Thoracic aorta (tissue), 2 donors: ENCODE measurements at regions not wholly inside any gene's neighbourhood (a gene's known extent, or its start where the extent isn't known, plus 50 kb on each side); places are given as distances from the start of the nearest gene placed in this dataset.

Source experiments
- ATAC-seq: fragments of 150-250 bp; one replicate; pipeline ENCODE4 v1.8.0; 2017; ENCODE audit warnings: low read depth; ENCODE audit not compliant: insufficient number of reproducible peaks, low FRiP score
- DNase-seq: peaks from one replicate; pipeline ENCODE4 v3.0.0-alpha.2; 2020; ENCODE audit warnings: low spot score
- H3K27ac ChIP-seq, 2 donors: fragments of 200-600 bp; sonication (generic); 1 replicate in 1 of 2; 2 replicates in 1 of 2; pipeline ENCODE4 v1.5.1; 2016; ENCODE audit warnings: mild to moderate bottlenecking in 2 of 2, moderate library complexity in 2 of 2
- H3K27me3 ChIP-seq: fragments of 200-600 bp; sonication (generic); replicated peaks from 2 replicates; pipeline ENCODE4 v1.6.0; 2016; ENCODE audit warnings: mild to moderate bottlenecking; ENCODE audit not compliant: insufficient read depth
- H3K36me3 ChIP-seq: fragments of 200-600 bp; sonication (generic); one replicate; pipeline ENCODE4 v1.5.1; 2016
- H3K4me1 ChIP-seq, 2 donors: fragments of 200-600 bp; sonication (generic); 1 replicate in 1 of 2; 2 replicates in 1 of 2; pipeline versions ENCODE4 v1.5.1 to v1.6.0; 2016; ENCODE audit warnings: low read depth in 2 of 2, mild to moderate bottlenecking in 1 of 2; ENCODE audit not compliant: control insufficient read depth in 1 of 2
- H3K4me3 ChIP-seq: fragments of 200-600 bp; sonication (generic); 2 replicates; pipeline ENCODE4 v1.5.1; 2016; ENCODE audit warnings: mild to moderate bottlenecking
- H3K9me3 ChIP-seq: fragments of 200-600 bp; sonication (generic); 2 replicates; pipeline ENCODE4 v1.5.1; 2016
- TF ChIP-seq, protein P1 (sequence below): fragments of 200-600 bp; sonication (generic); IDR thresholded peaks from one replicate; pipeline ENCODE4 v1.5.1; 2019; ENCODE audit warnings: antibody characterized with exemption

DNA sequence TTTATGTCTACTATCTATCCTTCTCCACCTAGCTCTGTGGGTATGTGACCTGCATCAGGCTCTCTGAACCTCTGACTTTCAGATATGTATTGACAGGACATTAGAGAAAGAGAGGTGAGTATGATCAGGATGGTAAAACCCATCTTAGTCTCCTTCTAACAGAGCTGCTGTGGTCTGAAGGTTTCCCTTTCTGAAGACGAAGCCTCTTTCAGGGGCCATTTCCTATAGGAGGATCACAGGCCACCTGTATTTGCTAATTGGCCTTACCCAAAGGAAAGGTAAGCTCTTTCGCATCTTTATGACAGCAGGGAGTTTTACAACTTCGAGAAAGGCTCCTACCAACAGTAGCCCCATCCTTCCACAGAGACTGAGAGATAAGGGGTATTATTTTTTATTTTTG lies 442.9 kb downstream of the KCNJ3 start:
- Histone ChIP-seq H3K4me1 (no peaks in the 10 kb centered on the region), H3K4me3 (no peak overlapping the region), H3K9me3 (no peaks in the 10 kb centered on the region), H3K27me3 (no peaks in the 10 kb centered on the region), H3K27ac (no peak overlapping the region), H3K36me3 (no peaks in the 10 kb centered on the region)
- TF ChIP-seq, protein P1, sequence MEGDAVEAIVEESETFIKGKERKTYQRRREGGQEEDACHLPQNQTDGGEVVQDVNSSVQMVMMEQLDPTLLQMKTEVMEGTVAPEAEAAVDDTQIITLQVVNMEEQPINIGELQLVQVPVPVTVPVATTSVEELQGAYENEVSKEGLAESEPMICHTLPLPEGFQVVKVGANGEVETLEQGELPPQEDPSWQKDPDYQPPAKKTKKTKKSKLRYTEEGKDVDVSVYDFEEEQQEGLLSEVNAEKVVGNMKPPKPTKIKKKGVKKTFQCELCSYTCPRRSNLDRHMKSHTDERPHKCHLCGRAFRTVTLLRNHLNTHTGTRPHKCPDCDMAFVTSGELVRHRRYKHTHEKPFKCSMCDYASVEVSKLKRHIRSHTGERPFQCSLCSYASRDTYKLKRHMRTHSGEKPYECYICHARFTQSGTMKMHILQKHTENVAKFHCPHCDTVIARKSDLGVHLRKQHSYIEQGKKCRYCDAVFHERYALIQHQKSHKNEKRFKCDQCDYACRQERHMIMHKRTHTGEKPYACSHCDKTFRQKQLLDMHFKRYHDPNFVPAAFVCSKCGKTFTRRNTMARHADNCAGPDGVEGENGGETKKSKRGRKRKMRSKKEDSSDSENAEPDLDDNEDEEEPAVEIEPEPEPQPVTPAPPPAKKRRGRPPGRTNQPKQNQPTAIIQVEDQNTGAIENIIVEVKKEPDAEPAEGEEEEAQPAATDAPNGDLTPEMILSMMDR: no peak
- ATAC-seq: no peak
- no peak for DNase-seq

DNA sequence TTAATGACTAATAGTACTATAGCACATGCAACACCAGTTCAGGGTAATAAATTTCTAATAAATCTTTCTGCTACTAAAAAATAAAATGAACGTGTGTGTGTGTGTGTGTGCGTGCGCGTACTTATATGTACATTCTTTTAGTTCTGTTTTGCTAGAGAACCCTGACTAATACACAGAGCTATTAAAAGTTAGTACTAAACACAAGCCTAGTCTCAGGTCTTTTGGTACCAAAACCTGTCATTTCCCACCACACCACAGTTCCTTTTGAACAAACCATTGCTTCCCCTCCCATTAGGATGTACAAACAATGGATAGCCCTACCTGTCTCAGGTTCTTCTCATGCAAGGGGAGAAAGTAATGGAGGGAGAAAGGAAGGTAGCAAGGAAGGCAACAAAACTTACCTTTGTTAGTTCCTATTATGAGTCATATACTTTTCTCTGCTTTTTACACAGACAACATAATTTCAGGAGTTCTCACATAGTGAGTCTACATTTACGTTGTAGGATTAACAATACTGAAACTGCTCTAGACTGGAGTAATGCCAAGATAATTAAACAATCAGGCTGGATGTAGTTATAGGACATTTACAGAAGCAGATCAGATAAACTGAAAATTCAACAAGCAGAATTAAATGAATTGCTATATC lies 427.2 kb downstream of the KCNJ3 start:
- TF ChIP-seq, protein P1: no peak
- no peaks in the 10 kb centered on the region for H3K9me3 ChIP-seq
- no peak overlapping the region for H3K27ac ChIP-seq
- H3K36me3 ChIP-seq: no peaks in the 10 kb centered on the region
- H3K4me3 ChIP-seq: no peak overlapping the region
- H3K27me3 ChIP-seq: no peaks in the 10 kb centered on the region
- no peaks in the 10 kb centered on the region for H3K4me1 ChIP-seq
- ATAC-seq (no peak), DNase-seq (no peak)

GRCh38 chr2:155115846-155116245 lies 417.4 kb downstream of the KCNJ3 start:
- TF ChIP-seq, protein P1: no peak
- Histone ChIP-seq H3K36me3 (no peaks in the 10 kb centered on the region), H3K27ac (no peak overlapping the region), H3K9me3 (no peaks in the 10 kb centered on the region), H3K4me3 (no peak overlapping the region), H3K27me3 (no peaks in the 10 kb centered on the region), H3K4me1 (no peaks in the 10 kb centered on the region)
- ATAC-seq: no peak
- DNase-seq: no peak

DNA sequence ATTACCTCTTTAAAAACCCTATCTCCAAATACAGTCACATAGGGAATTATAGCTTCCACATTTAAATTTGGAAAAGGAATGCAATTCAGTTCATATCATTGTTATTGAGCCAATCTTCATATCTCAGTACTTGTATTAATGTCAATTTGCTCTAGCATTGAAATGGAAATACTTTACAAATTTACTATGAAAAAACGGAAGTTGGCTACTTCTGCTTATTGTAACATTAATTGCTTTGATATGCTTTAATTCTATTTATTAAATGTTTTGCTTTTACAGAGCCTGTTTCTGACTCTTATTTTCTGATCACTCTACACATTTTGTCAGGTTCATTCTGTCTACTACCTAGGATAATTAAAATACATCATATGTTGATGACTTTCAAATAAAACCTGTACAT lies 412.6 kb downstream of the KCNJ3 start:
- H3K27ac ChIP-seq: no peak overlapping the region
- no peaks in the 10 kb centered on the region for H3K4me1 ChIP-seq
- H3K36me3 ChIP-seq: no peaks in the 10 kb centered on the region
- no peaks in the 10 kb centered on the region for H3K27me3 ChIP-seq
- no peaks in the 10 kb centered on the region for H3K9me3 ChIP-seq
- DNase-seq (no peak), ATAC-seq (no peak)
- TF ChIP-seq, protein P1: no peak
- H3K4me3 ChIP-seq: no peak overlapping the region

- DNase-seq: no peak
- TF ChIP-seq, protein P1: no peak
- Histone ChIP-seq H3K36me3 (no peaks in the 10 kb centered on the region), H3K27ac (no peak overlapping the region), H3K27me3 (no peaks in the 10 kb centered on the region), H3K4me3 (no peak overlapping the region), H3K9me3 (no peaks in the 10 kb centered on the region), H3K4me1 (no peaks in the 10 kb centered on the region)
- no peak for ATAC-seq
Observed at GRCh38 chr2:155109527-155109926, 411.0 kb downstream of the KCNJ3 start.
